NCI-H2081 treated with DMSO at 0.1 percent for 48 hours (cell line): ENCODE measurements at regions not wholly inside any gene's neighbourhood (a gene's known extent, or its start where the extent isn't known, plus 50 kb on each side); places are given as distances from the start of the nearest gene placed in this dataset.
"Not testable (repeated sequence)": the region's sequence is repeated elsewhere in the genome, so short reads cannot be mapped to it uniquely, and the experiment has no call there.

Experiments used
- DNase-seq: peaks from one replicate; lab custom pipeline; 2025; lab: John Stamatoyannopoulos, UW

DNA sequence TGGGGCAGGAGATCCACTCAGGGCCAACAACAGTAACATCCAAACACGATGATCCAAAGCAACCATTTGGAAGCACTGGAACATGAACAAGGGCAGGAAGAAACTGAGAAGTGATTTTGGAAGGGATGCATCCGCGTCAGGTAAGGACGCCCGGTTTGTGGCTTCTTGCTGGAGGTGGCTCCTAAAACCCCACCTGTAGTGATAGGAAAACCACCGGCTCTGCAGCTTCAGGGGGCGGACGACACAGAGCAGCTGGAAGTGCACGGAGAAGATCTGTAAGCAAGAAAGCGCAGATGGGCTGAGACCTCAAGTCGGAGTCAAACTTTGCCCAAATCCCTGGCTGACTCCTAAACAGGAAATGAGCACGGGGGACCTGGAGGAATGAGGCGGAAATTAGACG, 1066.1 kb downstream of the BRD1 start:
- no peak for DNase-seq

GRCh38 chr22:48760481-48761390, 1066.9 kb downstream of the BRD1 start:
- DNase-seq, result no peak

- DNase-seq, result no peak
Measured at GRCh38 chr22:48758881-48759875, 1068.5 kb downstream of the BRD1 start.

DNA sequence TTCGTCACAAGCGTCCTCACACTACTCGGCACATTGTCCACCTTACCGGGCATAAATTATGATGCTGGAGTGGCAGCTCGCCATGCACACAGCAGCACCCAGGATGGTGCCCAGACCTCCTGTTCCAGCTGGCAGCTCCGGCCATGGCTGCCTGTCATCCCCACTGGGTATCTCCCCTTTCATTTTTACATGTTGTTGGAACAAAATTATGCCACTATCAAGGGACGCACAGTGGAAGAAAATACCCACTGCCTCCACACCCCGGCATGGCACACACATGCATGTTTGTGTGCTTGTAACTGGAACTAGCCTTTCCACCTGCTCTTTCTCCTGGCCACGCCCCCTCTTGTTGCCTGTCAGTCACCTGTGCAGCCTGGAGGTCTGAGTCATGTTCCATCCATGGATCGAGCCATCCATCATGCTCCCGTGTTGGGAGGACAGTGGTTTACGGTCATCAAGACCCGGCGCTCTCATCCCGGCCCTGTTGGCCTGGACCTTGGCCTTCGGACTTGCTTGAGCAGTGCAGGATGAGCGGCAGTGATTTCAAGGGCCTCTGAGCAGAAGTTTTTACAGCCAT, 1069.6 kb downstream of the BRD1 start:
- DNase-seq, result no peak

- DNase-seq, result no peak
Measured at GRCh38 chr22:48757581-48757980, 1070.1 kb downstream of the BRD1 start.

DNA sequence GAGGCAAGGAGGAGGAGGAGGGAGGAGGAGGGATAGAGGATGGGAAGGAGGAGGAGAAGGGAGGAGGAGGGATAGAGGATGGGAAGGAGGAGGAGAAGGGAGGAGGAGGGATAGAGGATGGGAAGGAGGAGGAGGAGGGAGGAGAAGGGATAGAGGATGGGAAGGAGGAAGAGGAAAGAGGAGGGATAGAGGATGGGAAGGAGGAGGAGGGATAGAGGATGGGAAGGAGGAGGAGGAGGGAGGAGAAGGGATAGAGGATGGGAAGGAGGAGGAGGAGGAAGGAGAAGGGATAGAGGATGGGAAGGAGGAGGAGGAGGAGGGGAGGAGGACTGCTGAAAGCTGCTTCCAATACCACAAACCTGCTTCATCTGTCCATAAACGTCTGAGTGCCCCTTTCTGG, 1070.5 kb downstream of the BRD1 start:
- DNase-seq, result not testable (repeated sequence)

GRCh38 chr22:48756146-48757111, 1071.2 kb downstream of the BRD1 start:
- no peak for DNase-seq

DNA sequence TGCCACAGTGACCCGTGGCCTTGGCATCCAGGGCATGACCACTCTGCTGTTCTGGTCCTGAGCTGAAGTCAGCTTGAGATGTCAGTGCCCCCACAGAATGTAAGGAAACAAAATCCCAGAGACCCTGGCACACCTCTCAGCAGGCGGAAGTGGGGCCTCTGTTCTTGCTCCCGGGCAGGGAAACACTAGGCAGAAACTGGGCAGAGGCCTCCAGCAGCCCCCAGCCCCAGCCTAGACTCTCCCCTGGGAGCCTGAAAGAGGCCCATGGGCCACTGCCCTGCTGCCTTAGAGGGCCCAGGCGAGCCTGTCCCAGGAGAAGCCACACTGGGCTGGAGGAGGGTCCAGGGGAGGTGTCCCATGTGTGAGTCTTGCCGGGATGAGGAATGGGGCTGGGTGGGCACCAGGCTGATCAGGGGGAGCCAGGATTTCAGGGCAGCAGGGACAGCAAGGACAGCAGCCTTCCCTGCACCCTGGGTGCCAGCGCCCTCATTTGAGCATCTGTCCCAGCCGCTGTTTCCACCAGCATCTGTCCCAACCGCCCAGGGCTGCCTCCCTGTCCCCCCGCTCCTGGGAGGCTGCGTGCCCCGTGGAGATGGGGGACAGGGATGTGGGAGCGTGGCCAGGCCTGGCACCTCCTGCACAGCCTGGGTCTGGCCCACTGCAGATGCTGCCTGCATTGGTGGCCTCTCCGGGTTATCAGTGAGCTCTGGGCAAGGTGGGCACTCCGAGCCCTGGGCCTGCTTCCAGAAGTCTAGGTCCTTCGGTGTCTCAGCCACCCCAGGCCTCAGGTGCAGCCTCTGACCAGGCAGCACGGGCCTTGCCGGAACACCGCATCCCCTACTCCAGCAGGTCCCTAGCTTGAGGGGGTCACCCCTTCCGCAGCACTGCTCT, 1072.4 kb downstream of the BRD1 start:
- no peak for DNase-seq

DNA sequence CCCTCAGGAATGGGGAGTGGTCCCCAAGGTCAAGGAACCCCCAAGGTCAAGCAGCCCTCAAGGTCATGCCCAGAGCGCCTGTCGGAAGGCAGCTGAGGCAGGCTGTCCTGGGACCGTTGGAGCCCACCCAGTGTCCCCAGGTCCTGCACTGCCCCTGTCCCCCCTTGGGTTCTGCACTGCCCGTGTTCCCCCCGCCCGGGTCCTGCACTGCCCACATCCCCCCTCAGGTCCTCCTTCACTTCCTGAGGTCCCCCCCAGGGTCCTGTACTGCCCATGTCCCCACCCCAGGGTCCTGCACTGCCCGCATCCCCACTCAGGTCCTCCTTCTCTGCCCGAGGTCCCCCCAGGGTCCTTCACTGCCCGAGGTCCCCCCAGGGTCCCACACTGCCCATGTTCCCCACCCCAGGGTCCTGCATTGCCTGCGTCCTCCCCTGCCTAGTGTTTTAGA, 1073.0 kb downstream of the BRD1 start:
- no peak for DNase-seq

DNA sequence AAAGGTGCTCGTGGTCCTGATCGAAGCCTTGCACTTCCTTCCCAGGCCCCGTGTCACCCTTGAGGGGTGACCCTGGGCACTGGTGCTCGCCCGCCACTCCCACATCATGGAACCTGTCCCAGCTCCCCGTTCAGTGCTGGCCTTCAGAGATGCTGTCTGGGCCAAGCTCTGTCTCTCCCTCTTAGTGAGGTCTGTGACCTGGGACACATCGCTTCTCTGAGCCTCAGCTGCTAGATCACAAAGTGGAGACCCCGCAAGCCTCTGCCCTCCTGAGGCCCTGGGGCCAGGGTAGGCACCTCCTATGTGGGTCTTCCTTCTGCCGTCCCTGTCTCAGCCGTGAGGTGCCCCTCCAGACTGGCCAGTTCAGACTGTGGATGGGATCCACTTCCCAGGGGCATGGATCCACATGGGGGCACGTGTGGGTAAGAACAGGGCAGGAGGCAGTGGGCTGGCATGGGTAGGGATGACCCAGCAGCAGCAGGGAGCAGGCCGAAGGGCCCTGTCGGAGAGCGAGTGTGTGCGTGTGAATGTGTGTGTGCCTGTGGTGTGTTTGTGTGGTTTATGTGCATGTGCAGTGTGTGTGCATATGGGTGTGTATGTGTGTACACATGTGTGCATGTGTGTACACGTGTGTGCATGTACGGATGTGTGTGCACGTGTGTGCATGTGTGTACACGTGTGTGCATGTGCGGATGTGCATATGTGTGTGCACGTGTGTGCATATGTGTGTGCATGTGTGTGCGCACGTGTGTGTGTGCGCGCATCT, 1073.7 kb downstream of the BRD1 start:
- no peak for DNase-seq

DNA sequence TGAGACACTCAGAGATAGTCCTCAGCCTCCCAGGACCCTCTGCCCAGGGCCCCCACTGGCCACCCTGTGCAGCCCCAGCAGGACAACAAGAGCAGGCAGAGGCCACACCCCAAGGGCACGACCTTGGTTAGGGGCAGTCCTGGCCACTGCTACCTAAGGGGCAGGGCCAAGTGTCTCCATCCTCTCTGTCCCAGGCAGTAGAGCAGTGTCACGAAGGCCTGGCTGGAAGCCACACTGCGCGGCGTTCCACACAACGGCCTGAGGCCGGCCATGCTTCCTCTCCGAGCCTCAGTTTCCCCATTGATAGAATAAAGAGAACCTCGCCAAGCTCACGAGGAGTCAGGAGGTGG, 1074.3 kb downstream of the BRD1 start:
- no peak for DNase-seq

DNA sequence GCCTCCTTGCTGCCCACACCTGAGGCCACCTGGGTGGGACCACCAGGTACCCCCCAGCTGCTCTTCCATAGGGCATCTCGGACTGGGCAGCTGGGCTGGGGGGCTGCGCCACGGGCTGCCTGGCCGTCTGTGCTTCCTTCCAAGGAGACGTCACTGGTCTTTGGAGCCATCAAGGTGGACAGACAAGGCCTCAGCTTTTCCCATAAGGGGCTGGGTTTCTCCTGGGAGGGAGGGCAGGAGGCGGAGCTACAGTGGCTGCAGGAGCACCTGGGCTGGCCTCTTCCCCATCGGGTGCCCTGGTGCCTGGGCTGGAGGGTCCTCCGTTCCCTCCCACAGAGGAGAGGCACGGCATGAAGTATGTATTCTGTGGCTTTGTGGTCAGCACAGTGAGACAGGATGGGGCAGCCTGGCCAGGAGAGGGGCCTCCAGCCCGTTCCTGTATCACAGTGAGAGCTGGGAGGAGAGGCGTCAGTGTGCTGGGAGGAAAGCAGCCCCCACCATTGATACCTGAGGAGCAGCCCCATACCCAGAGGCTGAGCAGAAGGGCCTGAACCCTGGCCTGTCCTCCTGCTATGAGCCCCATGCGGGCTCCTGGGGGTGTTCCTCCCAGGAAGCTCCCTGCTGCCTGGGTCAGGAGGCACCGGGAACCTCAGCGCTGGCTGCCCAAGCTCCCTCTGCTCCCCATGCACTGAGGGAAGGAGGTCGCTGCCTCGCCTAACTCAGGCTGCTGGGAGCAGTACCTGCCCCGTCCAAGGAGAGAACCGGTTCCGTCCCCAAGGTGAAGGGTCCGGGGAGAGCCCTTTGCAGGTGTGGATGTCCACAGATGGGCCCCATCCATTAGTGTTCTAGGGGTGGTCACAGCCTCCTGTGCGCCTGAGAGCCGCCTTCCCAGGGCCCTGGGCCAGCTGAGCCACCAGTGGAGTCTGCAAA, 1075.0 kb downstream of the BRD1 start:
- no peak for DNase-seq

GRCh38 chr22:48751539-48752437, 1075.9 kb downstream of the BRD1 start:
- DNase-seq, result no peak

GRCh38 chr22:48750826-48751440, 1076.7 kb downstream of the BRD1 start:
- DNase-seq, result no peak

DNA sequence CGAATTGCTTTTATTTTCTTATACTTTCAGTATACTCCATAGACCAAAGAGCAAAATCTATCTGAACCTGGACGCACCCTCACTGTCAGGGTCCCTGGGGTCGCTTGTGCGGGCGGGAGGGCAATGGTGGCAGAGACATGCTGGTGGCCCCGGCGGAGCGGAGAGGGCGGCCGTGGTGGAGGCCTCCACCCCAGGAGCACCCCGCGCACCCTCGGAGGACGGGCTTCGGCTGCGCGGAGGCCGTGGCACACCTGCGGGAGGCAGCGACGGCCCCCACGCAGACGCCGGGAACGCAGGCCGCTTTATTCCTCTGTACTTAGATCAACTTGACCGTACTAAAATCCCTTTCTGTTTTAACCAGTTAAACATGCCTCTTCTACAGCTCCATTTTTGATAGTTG, 1077.4 kb downstream of the BRD1 start:
- DNase-seq, result no peak

GRCh38 chr22:48749555-48750227, 1078.0 kb downstream of the BRD1 start:
- no peak for DNase-seq
